Mesothelial cell of epicardium (in vitro differentiated cells): ENCODE measurements at regions not wholly inside any gene's neighbourhood (a gene's known extent, or its start where the extent isn't known, plus 50 kb on each side); places are given as distances from the start of the nearest gene placed in this dataset.

ENCODE experiments used
- DNase-seq, 2 experiments: peaks; one replicate each; pipeline ENCODE4 v3.0.0; 2021; ENCODE audit warnings: low spot score in 2 of 2; ENCODE audit not compliant: unreplicated experiment in 2 of 2
- H3K27ac Mint-ChIP-seq: 2 replicates; pipeline ENCODE4 v1.8.0; 2021; ENCODE audit warnings: mixed read lengths
- H3K27me3 Mint-ChIP-seq: 2 replicates; pipeline ENCODE4 v1.8.0; 2021; ENCODE audit warnings: low read depth, mixed read lengths
- H3K36me3 Mint-ChIP-seq: 2 replicates; pipeline ENCODE4 v1.8.0; 2021; ENCODE audit warnings: mixed read lengths
- H3K4me1 Mint-ChIP-seq: 2 replicates; pipeline ENCODE4 v1.8.0; 2021; ENCODE audit warnings: mixed read lengths
- H3K4me3 Mint-ChIP-seq: 2 replicates; pipeline ENCODE4 v1.8.0; 2021; ENCODE audit warnings: mild to moderate bottlenecking, moderate library complexity, mixed read lengths
- H3K9me3 Mint-ChIP-seq: 2 replicates; pipeline ENCODE4 v1.8.0; 2021; ENCODE audit warnings: mixed read lengths
- CTCF ChIP-seq: fragments of 200-600 bp; sonication (generic); IDR thresholded peaks from one replicate; pipeline ENCODE4 v1.5.0; 2021; ENCODE audit warnings: antibody characterized with exemption; ENCODE audit not compliant: unreplicated experiment

- no peaks in the 10 kb centered on the region for H3K9me3 Mint-ChIP-seq
- peaks cover under 1% of the 10 kb centered on the region for H3K27me3 Mint-ChIP-seq
- no peak overlapping the region for H3K27ac Mint-ChIP-seq
- H3K36me3 Mint-ChIP-seq: no peaks in the 10 kb centered on the region
- no peak for TF ChIP-seq CTCF
- H3K4me1 Mint-ChIP-seq: no peaks in the 10 kb centered on the region
- no peak for DNase-seq
- no peak overlapping the region for H3K4me3 Mint-ChIP-seq
Measured at GRCh38 chr1:5347726-5348125, 644.5 kb downstream of the NPHP4 start.

- H3K9me3 Mint-ChIP-seq: no peaks in the 10 kb centered on the region
- no peak overlapping the region for H3K4me3 Mint-ChIP-seq
- TF ChIP-seq CTCF: no peak
- H3K27ac Mint-ChIP-seq: no peak overlapping the region
- DNase-seq: no peak
- H3K27me3 Mint-ChIP-seq: peaks cover 10% of the 10 kb centered on the region
- H3K4me1 Mint-ChIP-seq: no peaks in the 10 kb centered on the region
- no peaks in the 10 kb centered on the region for H3K36me3 Mint-ChIP-seq
Measured at GRCh38 chr1:5345556-5345955, 646.7 kb downstream of the NPHP4 start.

- H3K27me3 Mint-ChIP-seq: peaks cover 14% of the 10 kb centered on the region
- no peak for DNase-seq
- no peak overlapping the region for H3K27ac Mint-ChIP-seq
- TF ChIP-seq CTCF: no peak
- H3K4me3 Mint-ChIP-seq: no peak overlapping the region
- no peaks in the 10 kb centered on the region for H3K4me1 Mint-ChIP-seq
- H3K9me3 Mint-ChIP-seq: no peaks in the 10 kb centered on the region
- no peaks in the 10 kb centered on the region for H3K36me3 Mint-ChIP-seq
Measured at GRCh38 chr1:5343256-5344020, 648.8 kb downstream of the NPHP4 start.

GRCh38 chr1:5342830-5343229 is 649.4 kb downstream of the NPHP4 start:
- H3K4me3 Mint-ChIP-seq: no peak overlapping the region
- H3K9me3 Mint-ChIP-seq: no peaks in the 10 kb centered on the region
- peaks cover 20% of the 10 kb centered on the region for H3K27me3 Mint-ChIP-seq
- no peaks in the 10 kb centered on the region for H3K4me1 Mint-ChIP-seq
- TF ChIP-seq CTCF: no peak
- H3K27ac Mint-ChIP-seq: no peak overlapping the region
- no peaks in the 10 kb centered on the region for H3K36me3 Mint-ChIP-seq
- no peak for DNase-seq

GRCh38 chr1:5342172-5342571 is 650.1 kb downstream of the NPHP4 start:
- H3K36me3 Mint-ChIP-seq: no peaks in the 10 kb centered on the region
- DNase-seq: no peak
- H3K9me3 Mint-ChIP-seq: no peaks in the 10 kb centered on the region
- H3K27ac Mint-ChIP-seq: no peak overlapping the region
- H3K4me1 Mint-ChIP-seq: no peaks in the 10 kb centered on the region
- TF ChIP-seq CTCF: no peak
- H3K4me3 Mint-ChIP-seq: no peak overlapping the region
- H3K27me3 Mint-ChIP-seq: peaks cover 26% of the 10 kb centered on the region
